H9 (cell line): ENCODE measurements at regions not wholly inside any gene's neighbourhood (a gene's known extent, or its start where the extent isn't known, plus 50 kb on each side); places are given as distances from the start of the nearest gene placed in this dataset.

ENCODE experiments used
- DNase-seq: peaks from one replicate; pipeline ENCODE4 v3.0.0-alpha.2; 2017
- H2AFZ ChIP-seq: one replicate; pipeline ENCODE4 v1.6.1; 2013; ENCODE audit warnings: mild to moderate bottlenecking, low read length, control low read depth, moderate library complexity
- H2AK5ac ChIP-seq: 2 replicates; pipeline ENCODE4 v1.6.1; 2013; ENCODE audit warnings: low read length, control low read depth, mixed read lengths; ENCODE audit not compliant: insufficient read length
- H2BK120ac ChIP-seq: one replicate; pipeline ENCODE4 v1.6.1; 2013; ENCODE audit warnings: low read depth, mild to moderate bottlenecking, low read length, control low read depth, inconsistent platforms; ENCODE audit not compliant: poor library complexity, severe bottlenecking
- H2BK12ac ChIP-seq: 2 replicates; pipeline ENCODE4 v1.6.1; 2013; ENCODE audit warnings: low read length, control low read depth, mixed read lengths, low read depth; ENCODE audit not compliant: insufficient read length
- H2BK15ac ChIP-seq: 2 replicates; pipeline ENCODE4 v1.6.1; 2013; ENCODE audit warnings: low read depth, low read length, control low read depth
- H2BK20ac ChIP-seq: one replicate; pipeline ENCODE4 v1.6.1; 2013; ENCODE audit warnings: low read depth, mild to moderate bottlenecking, low read length, control low read depth, inconsistent platforms; ENCODE audit not compliant: poor library complexity, severe bottlenecking
- H2BK5ac ChIP-seq: 2 replicates; pipeline ENCODE4 v1.6.1; 2013; ENCODE audit warnings: low read length, control low read depth, mixed read lengths; ENCODE audit not compliant: insufficient read length
- H3K14ac ChIP-seq: 2 replicates; pipeline ENCODE4 v1.6.1; 2013; ENCODE audit warnings: low read length, control low read depth; ENCODE audit not compliant: insufficient read depth
- H3K18ac ChIP-seq: 2 replicates; pipeline ENCODE4 v1.6.1; 2013; ENCODE audit warnings: low read depth, mild to moderate bottlenecking, mixed read lengths, low read length, control low read depth; ENCODE audit not compliant: insufficient read length
- H3K23ac ChIP-seq: 2 replicates; pipeline ENCODE4 v1.6.1; 2013; ENCODE audit warnings: low read length, control low read depth, mixed read lengths, low read depth; ENCODE audit not compliant: insufficient read length
- H3K23me2 ChIP-seq: 2 replicates; pipeline ENCODE4 v1.6.1; 2013; ENCODE audit warnings: low read depth, mild to moderate bottlenecking, mixed read lengths, low read length, control low read depth; ENCODE audit not compliant: insufficient read length, poor library complexity, severe bottlenecking
- H3K27ac ChIP-seq: 2 replicates; pipeline ENCODE4 v1.5.1; 2013; ENCODE audit warnings: low read length, control low read depth, mixed read lengths, low read depth; ENCODE audit not compliant: insufficient read length
- H3K27me3 ChIP-seq: 2 replicates; pipeline ENCODE4 v1.6.1; 2013; ENCODE audit warnings: low read length, control low read depth, inconsistent platforms; ENCODE audit not compliant: insufficient read depth
- H3K4ac ChIP-seq: 2 replicates; pipeline ENCODE4 v1.6.1; 2013; ENCODE audit warnings: low read depth, mild to moderate bottlenecking, control low read depth, inconsistent platforms, low read length, moderate library complexity
- H3K4me1 ChIP-seq: 2 replicates; pipeline ENCODE4 v1.6.1; 2013; ENCODE audit warnings: low read length, control low read depth, inconsistent platforms; ENCODE audit not compliant: insufficient read depth
- H3K4me2 ChIP-seq: 2 replicates; pipeline ENCODE4 v1.6.1; 2013; ENCODE audit warnings: low read length, control low read depth, mixed read lengths; ENCODE audit not compliant: insufficient read length, insufficient read depth
- H3K56ac ChIP-seq: 2 replicates; pipeline ENCODE4 v1.6.1; 2013; ENCODE audit warnings: low read depth, mild to moderate bottlenecking, mixed read lengths, low read length, control low read depth; ENCODE audit not compliant: insufficient read length
- H3K79me1 ChIP-seq: 2 replicates; pipeline ENCODE4 v1.6.1; 2013; ENCODE audit warnings: low read depth, mild to moderate bottlenecking, moderate library complexity, low read length, control low read depth, inconsistent platforms; ENCODE audit not compliant: insufficient read depth, poor library complexity, severe bottlenecking
- H3K79me2 ChIP-seq: 2 replicates; pipeline ENCODE4 v1.6.1; 2013; ENCODE audit warnings: low read length, control low read depth, inconsistent platforms; ENCODE audit not compliant: insufficient read depth
- H3K9ac ChIP-seq: 2 replicates; pipeline ENCODE4 v1.6.1; 2013; ENCODE audit warnings: low read length, control low read depth, mixed read lengths; ENCODE audit not compliant: insufficient read length; ENCODE audit errors: extremely low read depth
- H3K9me3 ChIP-seq: one replicate; pipeline ENCODE4 v1.6.1; 2013; ENCODE audit warnings: low read depth, low read length, inconsistent platforms; ENCODE audit not compliant: control insufficient read depth
- H3T11ph ChIP-seq: one replicate; pipeline ENCODE4 v1.6.1; 2013; ENCODE audit warnings: mild to moderate bottlenecking, low read length, control low read depth, inconsistent platforms
- H4K20me1 ChIP-seq: one replicate; pipeline ENCODE4 v1.6.1; 2013; ENCODE audit not compliant: control insufficient read depth, insufficient read length, insufficient read depth
- H4K5ac ChIP-seq: 2 replicates; pipeline ENCODE4 v1.6.1; 2013; ENCODE audit warnings: low read depth, mild to moderate bottlenecking, mixed read lengths, low read length, control low read depth; ENCODE audit not compliant: insufficient read length
- H4K8ac ChIP-seq: replicated peaks from 2 replicates; pipeline ENCODE4 v1.6.1; 2013; ENCODE audit warnings: low read length, control low read depth, mixed read lengths, low read depth; ENCODE audit not compliant: insufficient read length
- H4K91ac ChIP-seq: 2 replicates; pipeline ENCODE4 v1.6.1; 2013; ENCODE audit warnings: low read depth, mild to moderate bottlenecking, moderate library complexity, mixed read lengths, low read length, control low read depth; ENCODE audit not compliant: insufficient read length
- H3K27ac Mint-ChIP-seq, 3 experiments: 2 replicates in 2 of 3; 3 replicates in 1 of 3; pipeline ENCODE4 v1.8.0; 2020 to 2021; ENCODE audit warnings: mixed read lengths in 3 of 3, mild to moderate bottlenecking in 1 of 3, moderate library complexity in 1 of 3
- H3K27me3 Mint-ChIP-seq: 2 replicates; pipeline ENCODE4 v1.8.0; 2021; ENCODE audit warnings: low read depth, mild to moderate bottlenecking, moderate library complexity, mixed read lengths
- H3K36me3 Mint-ChIP-seq, 3 experiments: 2 replicates in 2 of 3; 3 replicates in 1 of 3; pipeline ENCODE4 v1.8.0; 2020 to 2021; ENCODE audit warnings: low read depth in 3 of 3, mixed read lengths in 3 of 3; ENCODE audit not compliant: insufficient read depth in 1 of 3
- H3K4me1 Mint-ChIP-seq, 2 experiments: 2 replicates each; pipeline ENCODE4 v1.8.0; 2020; ENCODE audit warnings: mixed read lengths in 2 of 2
- H3K4me3 Mint-ChIP-seq, 2 experiments: 2 replicates in 1 of 2; 3 replicates in 1 of 2; pipeline ENCODE4 v1.8.0; 2020 to 2021; ENCODE audit warnings: mild to moderate bottlenecking in 2 of 2, mixed read lengths in 2 of 2, moderate library complexity in 1 of 2
- H3K9me3 Mint-ChIP-seq, 2 experiments: 2 replicates in 1 of 2; 3 replicates in 1 of 2; pipeline ENCODE4 v1.8.0; 2020; ENCODE audit warnings: mild to moderate bottlenecking in 2 of 2, mixed read lengths in 2 of 2, moderate library complexity in 1 of 2
- WGBS: extraction: QIAGEN DNeasy Blood & Tissue Kit; methylation state at CpG from one replicate; pipeline ENCODE4 v1.1.7; 2013; ENCODE audit warnings: missing lambda C conversion rate, low lambda C conversion rate, mixed read lengths; ENCODE audit not compliant: insufficient read length; ENCODE audit errors: extremely low coverage; 5-methylcytosine and 5-hydroxymethylcytosine counted together
- TF ChIP-seq, protein P1 (sequence below): fragments of 200-600 bp; sonication (generic); conservative IDR thresholded peaks from 3 replicates; pipeline ENCODE4 v1.8.0; 2021; ENCODE audit warnings: antibody characterized with exemption, mild to moderate bottlenecking

DNA sequence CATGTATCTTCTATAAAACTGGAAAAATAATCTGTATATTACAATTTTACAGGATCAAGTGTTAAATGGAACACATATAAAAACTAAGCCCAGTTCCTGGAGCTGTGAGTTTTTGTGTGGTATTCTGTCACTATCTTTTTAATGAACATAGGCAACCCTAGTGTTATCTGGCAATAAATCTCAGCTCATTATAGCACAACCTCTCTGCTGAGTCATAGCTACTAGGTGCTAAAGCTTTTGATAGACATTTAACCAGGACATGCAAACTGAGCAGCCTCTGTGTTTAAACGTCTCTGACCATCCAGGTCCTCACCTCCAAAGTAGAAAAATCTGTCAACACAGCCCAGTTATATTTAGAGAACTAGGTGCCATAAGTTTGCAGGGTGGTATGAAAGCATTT is 91.0 kb upstream of the CARD18 start:
- Histone ChIP-seq H3T11ph (no peak overlapping the region), H4K8ac (no peak overlapping the region), H3K23me2 (no peaks in the 10 kb centered on the region), H2AFZ (no peak overlapping the region), H3K4ac (no peak overlapping the region), H3K79me2 (no peaks in the 10 kb centered on the region), H3K27ac (no peak overlapping the region), H3K4me2 (no peak overlapping the region), H2AK5ac (no peak overlapping the region), H2BK12ac (no peak overlapping the region), H4K91ac (no peak overlapping the region), H3K9me3 (no peaks in the 10 kb centered on the region), H3K14ac (no peak overlapping the region), H3K4me1 (no peaks in the 10 kb centered on the region), H2BK20ac (no peak overlapping the region), H2BK120ac (no peak overlapping the region), H3K18ac (no peak overlapping the region), H3K56ac (no peak overlapping the region), H3K23ac (no peak overlapping the region), H3K79me1 (no peaks in the 10 kb centered on the region), H4K20me1 (no peaks in the 10 kb centered on the region), H2BK5ac (no peak overlapping the region), H3K27me3 (no peaks in the 10 kb centered on the region), H2BK15ac (no peak overlapping the region), H3K9ac (no peak overlapping the region), H4K5ac (no peak overlapping the region)
- Mint-ChIP-seq H3K27me3 (no peaks in the 10 kb centered on the region), H3K36me3 (no peaks in the 10 kb centered on the region), H3K4me3 (no peak overlapping the region), H3K9me3 (no peaks in the 10 kb centered on the region), H3K27ac (no peak overlapping the region), H3K4me1 (no peaks in the 10 kb centered on the region)
- DNase-seq = no peak
- no CpG with 5 or more reads among the region's 1 CpG for WGBS
- TF ChIP-seq, protein P1, sequence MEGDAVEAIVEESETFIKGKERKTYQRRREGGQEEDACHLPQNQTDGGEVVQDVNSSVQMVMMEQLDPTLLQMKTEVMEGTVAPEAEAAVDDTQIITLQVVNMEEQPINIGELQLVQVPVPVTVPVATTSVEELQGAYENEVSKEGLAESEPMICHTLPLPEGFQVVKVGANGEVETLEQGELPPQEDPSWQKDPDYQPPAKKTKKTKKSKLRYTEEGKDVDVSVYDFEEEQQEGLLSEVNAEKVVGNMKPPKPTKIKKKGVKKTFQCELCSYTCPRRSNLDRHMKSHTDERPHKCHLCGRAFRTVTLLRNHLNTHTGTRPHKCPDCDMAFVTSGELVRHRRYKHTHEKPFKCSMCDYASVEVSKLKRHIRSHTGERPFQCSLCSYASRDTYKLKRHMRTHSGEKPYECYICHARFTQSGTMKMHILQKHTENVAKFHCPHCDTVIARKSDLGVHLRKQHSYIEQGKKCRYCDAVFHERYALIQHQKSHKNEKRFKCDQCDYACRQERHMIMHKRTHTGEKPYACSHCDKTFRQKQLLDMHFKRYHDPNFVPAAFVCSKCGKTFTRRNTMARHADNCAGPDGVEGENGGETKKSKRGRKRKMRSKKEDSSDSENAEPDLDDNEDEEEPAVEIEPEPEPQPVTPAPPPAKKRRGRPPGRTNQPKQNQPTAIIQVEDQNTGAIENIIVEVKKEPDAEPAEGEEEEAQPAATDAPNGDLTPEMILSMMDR = no peak
